A549 (cell line): ENCODE measurements at regions not wholly inside any gene's neighbourhood (a gene's known extent, or its start where the extent isn't known, plus 50 kb on each side); places are given as distances from the start of the nearest gene placed in this dataset.

Source experiments
- CBX8 ChIP-seq: fragments of 200-600 bp; sonication (generic); IDR thresholded peaks from 2 replicates; pipeline ENCODE4 v1.6.1; 2016
- HDAC2 ChIP-seq: fragments of 200-600 bp; sonication (generic); IDR thresholded peaks from 2 replicates; pipeline ENCODE4 v1.6.1; 2016
- HMGXB4 ChIP-seq: fragments of 250-450 bp; sonication (Bioruptor Pico); IDR thresholded peaks from 2 replicates; pipeline ENCODE4 v1.5.0; 2021; ENCODE audit warnings: mild to moderate bottlenecking, moderate library complexity, borderline replicate concordance
- KDM1A ChIP-seq: fragments of 200-600 bp; sonication (generic); IDR thresholded peaks from 2 replicates; pipeline ENCODE4 v1.6.1; 2016; ENCODE audit warnings: low read depth, mild to moderate bottlenecking
- MAFK ChIP-seq: fragments of 450-650 bp; IDR thresholded peaks from 2 replicates; pipeline ENCODE4 v1.6.1; 2014; ENCODE audit not compliant: partially characterized antibody
- MAZ ChIP-seq: fragments of 150-350 bp; IDR thresholded peaks from 2 replicates; pipeline ENCODE4 v1.6.1; 2014; ENCODE audit warnings: antibody characterized with exemption, low read depth, low read length, borderline replicate concordance
- POLR2A ChIP-seq: IDR thresholded peaks from 2 replicates; pipeline ENCODE4 v1.6.1; 2012; ENCODE audit warnings: mild to moderate bottlenecking, low read length
- ZFP36 ChIP-seq: fragments of 450-650 bp; IDR thresholded peaks from 2 replicates; pipeline ENCODE4 v1.6.1; 2014; ENCODE audit warnings: borderline replicate concordance; ENCODE audit not compliant: partially characterized antibody
- ZNF302 ChIP-seq: fragments of 250-450 bp; sonication (Bioruptor Pico); IDR thresholded peaks from 2 replicates; pipeline ENCODE4 v1.9.0; 2021; ENCODE audit warnings: inconsistent platforms, mild to moderate bottlenecking, moderate library complexity
- TF ChIP-seq, protein P1 (sequence below): fragments of >200 bp; sonication (Bioruptor Twin); formaldehyde crosslinking; IDR thresholded peaks from 3 replicates; pipeline ENCODE4 v1.5.1; 2016

DNA sequence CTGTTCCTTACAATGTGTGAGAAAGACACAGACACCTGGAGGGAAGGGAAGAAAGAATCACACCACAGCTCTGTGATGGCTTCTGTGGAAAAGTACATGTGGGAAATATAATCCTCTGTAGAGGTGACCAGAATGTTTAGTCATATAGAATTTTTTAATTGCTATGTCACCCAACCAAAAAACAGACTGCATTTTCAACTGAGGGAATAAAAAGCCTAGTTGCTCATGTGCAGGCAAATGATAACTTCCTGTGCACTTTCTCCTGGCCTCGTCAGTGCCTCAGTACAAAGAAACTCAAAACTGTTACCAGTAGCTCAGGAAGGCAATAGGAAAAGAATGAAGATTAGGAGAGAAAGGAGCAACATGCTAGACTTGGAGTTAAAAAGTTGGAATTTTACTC is 326.8 kb downstream of the OSR1 start:
- TF ChIP-seq HDAC2 (no peak), KDM1A (no peak), ZFP36 (no peak), HMGXB4 (CRISPR knock-in tag) (no peak), MAZ (no peak), ZNF302 (no peak), POLR2A (no peak), CBX8 (no peak), MAFK (no peak)
- TF ChIP-seq, protein P1, sequence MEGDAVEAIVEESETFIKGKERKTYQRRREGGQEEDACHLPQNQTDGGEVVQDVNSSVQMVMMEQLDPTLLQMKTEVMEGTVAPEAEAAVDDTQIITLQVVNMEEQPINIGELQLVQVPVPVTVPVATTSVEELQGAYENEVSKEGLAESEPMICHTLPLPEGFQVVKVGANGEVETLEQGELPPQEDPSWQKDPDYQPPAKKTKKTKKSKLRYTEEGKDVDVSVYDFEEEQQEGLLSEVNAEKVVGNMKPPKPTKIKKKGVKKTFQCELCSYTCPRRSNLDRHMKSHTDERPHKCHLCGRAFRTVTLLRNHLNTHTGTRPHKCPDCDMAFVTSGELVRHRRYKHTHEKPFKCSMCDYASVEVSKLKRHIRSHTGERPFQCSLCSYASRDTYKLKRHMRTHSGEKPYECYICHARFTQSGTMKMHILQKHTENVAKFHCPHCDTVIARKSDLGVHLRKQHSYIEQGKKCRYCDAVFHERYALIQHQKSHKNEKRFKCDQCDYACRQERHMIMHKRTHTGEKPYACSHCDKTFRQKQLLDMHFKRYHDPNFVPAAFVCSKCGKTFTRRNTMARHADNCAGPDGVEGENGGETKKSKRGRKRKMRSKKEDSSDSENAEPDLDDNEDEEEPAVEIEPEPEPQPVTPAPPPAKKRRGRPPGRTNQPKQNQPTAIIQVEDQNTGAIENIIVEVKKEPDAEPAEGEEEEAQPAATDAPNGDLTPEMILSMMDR, result no peak
